ENCODE measurements at regions not wholly inside any gene's neighbourhood (a gene's known extent, or its start where the extent isn't known, plus 50 kb on each side); places are given as distances from the start of the nearest gene placed in this dataset.

DNA sequence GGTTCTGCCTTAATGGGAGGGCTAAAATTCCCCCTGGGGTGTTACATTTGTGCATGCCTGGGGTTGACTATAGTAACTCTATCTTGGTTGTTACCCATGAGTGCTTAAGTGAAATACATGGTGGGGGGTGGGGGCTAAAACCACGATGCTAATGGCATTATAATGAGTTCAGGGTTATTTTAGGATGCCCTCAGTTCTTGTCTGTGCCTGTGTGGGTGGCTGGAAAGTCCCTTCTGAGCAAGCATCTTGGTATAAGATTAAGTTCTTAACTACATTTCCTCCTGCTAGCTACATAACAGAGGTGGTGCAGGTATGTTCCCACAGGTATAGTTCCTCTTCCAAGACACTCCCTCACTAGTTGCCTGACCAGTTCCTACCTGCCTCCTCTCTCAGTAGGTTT, 822.3 kb downstream of the LRFN5 start:
- Histone ChIP-seq H3K36me3 (ENCODE audit: insufficient read depth) (no peaks in the 10 kb centered on the region), H3K9me2 (ENCODE audit: insufficient read depth) (no peaks in the 10 kb centered on the region), H3K4me1 (ENCODE audit: insufficient read depth) (no peaks in the 10 kb centered on the region), H3K4me3 (no peak overlapping the region), H3K27ac (ENCODE audit: low read depth) (no peak overlapping the region), H3F3A (replicated peaks; ENCODE audit: low read depth) (no peaks in the 10 kb centered on the region), H4K20me1 (replicated peaks; ENCODE audit: insufficient read depth) (no peaks in the 10 kb centered on the region), H3K79me2 (replicated peaks; ENCODE audit: insufficient read depth) (no peaks in the 10 kb centered on the region), H2AFZ (peak overlapping the region; percentile 50; the same call in 1 of the 2 replicates), H3K4me2 (no peak overlapping the region), H3K27me3 (ENCODE audit: insufficient read depth) (no peaks in the 10 kb centered on the region)
- Mint-ChIP-seq H3K4me3 (no peak overlapping the region), H3K27ac (no peak overlapping the region), H3K36me3 (ENCODE audit: low read depth) (peaks cover 5% of the 10 kb centered on the region; the same call in 1 of the 3 replicates), H3K9me3 (peaks cover 13% of the 10 kb centered on the region; the same call in 2 of the 3 replicates), H3K27me3 (ENCODE audit: insufficient read depth, low read depth, poor library complexity) (no peaks in the 10 kb centered on the region), H3K4me1 (no peaks in the 10 kb centered on the region)
- no peak for ATAC-seq
- TF ChIP-seq EZH2 (IDR thresholded peaks at IDR 0.05; ENCODE audit: low read depth, unreplicated experiment) (no peak), ZNF331 (CRISPR knock-in tag; IDR thresholded peaks at IDR 0.05; ENCODE audit: low read depth) (no peak), ZNF114 (CRISPR knock-in tag; IDR thresholded peaks at IDR 0.05) (no peak)
- TF ChIP-seq, protein P1, sequence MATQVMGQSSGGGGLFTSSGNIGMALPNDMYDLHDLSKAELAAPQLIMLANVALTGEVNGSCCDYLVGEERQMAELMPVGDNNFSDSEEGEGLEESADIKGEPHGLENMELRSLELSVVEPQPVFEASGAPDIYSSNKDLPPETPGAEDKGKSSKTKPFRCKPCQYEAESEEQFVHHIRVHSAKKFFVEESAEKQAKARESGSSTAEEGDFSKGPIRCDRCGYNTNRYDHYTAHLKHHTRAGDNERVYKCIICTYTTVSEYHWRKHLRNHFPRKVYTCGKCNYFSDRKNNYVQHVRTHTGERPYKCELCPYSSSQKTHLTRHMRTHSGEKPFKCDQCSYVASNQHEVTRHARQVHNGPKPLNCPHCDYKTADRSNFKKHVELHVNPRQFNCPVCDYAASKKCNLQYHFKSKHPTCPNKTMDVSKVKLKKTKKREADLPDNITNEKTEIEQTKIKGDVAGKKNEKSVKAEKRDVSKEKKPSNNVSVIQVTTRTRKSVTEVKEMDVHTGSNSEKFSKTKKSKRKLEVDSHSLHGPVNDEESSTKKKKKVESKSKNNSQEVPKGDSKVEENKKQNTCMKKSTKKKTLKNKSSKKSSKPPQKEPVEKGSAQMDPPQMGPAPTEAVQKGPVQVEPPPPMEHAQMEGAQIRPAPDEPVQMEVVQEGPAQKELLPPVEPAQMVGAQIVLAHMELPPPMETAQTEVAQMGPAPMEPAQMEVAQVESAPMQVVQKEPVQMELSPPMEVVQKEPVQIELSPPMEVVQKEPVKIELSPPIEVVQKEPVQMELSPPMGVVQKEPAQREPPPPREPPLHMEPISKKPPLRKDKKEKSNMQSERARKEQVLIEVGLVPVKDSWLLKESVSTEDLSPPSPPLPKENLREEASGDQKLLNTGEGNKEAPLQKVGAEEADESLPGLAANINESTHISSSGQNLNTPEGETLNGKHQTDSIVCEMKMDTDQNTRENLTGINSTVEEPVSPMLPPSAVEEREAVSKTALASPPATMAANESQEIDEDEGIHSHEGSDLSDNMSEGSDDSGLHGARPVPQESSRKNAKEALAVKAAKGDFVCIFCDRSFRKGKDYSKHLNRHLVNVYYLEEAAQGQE (IDR thresholded peaks at IDR 0.05; ENCODE audit: unreplicated experiment): no peak
- no peak for DNase-seq (ENCODE audit: low spot score)

DNA sequence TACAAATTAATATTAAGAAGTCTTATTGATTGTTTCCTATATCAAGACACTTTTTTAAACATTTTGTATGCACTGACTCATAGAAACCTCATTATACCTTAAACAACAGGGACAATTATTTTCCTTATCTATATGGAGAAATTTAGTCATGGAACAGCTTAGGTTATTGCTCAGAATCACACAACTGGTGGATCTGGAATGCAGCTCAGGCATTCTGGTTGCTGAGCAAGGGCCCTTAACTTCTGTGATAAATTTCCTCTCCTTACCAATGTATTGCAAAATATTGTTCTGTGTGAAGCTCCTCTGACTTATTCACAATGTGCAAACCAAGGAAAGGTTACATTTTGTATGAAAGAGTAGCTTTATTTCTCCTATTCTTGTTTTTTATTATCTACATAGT, 817.8 kb downstream of the LRFN5 start:
- Mint-ChIP-seq H3K27me3 (ENCODE audit: insufficient read depth, low read depth, poor library complexity) (no peaks in the 10 kb centered on the region), H3K9me3 (no peaks in the 10 kb centered on the region), H3K4me1 (no peaks in the 10 kb centered on the region), H3K4me3 (no peak overlapping the region), H3K27ac (no peak overlapping the region), H3K36me3 (ENCODE audit: low read depth) (no peaks in the 10 kb centered on the region)
- H3K27ac ChIP-seq (ENCODE audit: low read depth): no peak overlapping the region
- no peak overlapping the region for H3K4me2 ChIP-seq
- no peaks in the 10 kb centered on the region for H3K79me2 ChIP-seq (replicated peaks; ENCODE audit: insufficient read depth)
- H3K4me3 ChIP-seq: no peak overlapping the region
- H3K4me1 ChIP-seq (ENCODE audit: insufficient read depth): no peaks in the 10 kb centered on the region
- H2AFZ ChIP-seq: no peak overlapping the region
- H3F3A ChIP-seq (replicated peaks; ENCODE audit: low read depth): no peaks in the 10 kb centered on the region
- no peaks in the 10 kb centered on the region for H3K36me3 ChIP-seq (ENCODE audit: insufficient read depth)
- DNase-seq (ENCODE audit: low spot score): no peak
- H3K27me3 ChIP-seq (ENCODE audit: insufficient read depth): no peaks in the 10 kb centered on the region
- ATAC-seq: no peak
- H3K9me2 ChIP-seq (ENCODE audit: insufficient read depth): no peaks in the 10 kb centered on the region
- no peaks in the 10 kb centered on the region for H4K20me1 ChIP-seq (replicated peaks; ENCODE audit: insufficient read depth)
- no peak for TF ChIP-seq JUNB (IDR thresholded peaks at IDR 0.05; ENCODE audit: unreplicated experiment)
- no peak for TF ChIP-seq STAT1 (IDR thresholded peaks at IDR 0.05; ENCODE audit: unreplicated experiment)
- TF ChIP-seq, protein P2, sequence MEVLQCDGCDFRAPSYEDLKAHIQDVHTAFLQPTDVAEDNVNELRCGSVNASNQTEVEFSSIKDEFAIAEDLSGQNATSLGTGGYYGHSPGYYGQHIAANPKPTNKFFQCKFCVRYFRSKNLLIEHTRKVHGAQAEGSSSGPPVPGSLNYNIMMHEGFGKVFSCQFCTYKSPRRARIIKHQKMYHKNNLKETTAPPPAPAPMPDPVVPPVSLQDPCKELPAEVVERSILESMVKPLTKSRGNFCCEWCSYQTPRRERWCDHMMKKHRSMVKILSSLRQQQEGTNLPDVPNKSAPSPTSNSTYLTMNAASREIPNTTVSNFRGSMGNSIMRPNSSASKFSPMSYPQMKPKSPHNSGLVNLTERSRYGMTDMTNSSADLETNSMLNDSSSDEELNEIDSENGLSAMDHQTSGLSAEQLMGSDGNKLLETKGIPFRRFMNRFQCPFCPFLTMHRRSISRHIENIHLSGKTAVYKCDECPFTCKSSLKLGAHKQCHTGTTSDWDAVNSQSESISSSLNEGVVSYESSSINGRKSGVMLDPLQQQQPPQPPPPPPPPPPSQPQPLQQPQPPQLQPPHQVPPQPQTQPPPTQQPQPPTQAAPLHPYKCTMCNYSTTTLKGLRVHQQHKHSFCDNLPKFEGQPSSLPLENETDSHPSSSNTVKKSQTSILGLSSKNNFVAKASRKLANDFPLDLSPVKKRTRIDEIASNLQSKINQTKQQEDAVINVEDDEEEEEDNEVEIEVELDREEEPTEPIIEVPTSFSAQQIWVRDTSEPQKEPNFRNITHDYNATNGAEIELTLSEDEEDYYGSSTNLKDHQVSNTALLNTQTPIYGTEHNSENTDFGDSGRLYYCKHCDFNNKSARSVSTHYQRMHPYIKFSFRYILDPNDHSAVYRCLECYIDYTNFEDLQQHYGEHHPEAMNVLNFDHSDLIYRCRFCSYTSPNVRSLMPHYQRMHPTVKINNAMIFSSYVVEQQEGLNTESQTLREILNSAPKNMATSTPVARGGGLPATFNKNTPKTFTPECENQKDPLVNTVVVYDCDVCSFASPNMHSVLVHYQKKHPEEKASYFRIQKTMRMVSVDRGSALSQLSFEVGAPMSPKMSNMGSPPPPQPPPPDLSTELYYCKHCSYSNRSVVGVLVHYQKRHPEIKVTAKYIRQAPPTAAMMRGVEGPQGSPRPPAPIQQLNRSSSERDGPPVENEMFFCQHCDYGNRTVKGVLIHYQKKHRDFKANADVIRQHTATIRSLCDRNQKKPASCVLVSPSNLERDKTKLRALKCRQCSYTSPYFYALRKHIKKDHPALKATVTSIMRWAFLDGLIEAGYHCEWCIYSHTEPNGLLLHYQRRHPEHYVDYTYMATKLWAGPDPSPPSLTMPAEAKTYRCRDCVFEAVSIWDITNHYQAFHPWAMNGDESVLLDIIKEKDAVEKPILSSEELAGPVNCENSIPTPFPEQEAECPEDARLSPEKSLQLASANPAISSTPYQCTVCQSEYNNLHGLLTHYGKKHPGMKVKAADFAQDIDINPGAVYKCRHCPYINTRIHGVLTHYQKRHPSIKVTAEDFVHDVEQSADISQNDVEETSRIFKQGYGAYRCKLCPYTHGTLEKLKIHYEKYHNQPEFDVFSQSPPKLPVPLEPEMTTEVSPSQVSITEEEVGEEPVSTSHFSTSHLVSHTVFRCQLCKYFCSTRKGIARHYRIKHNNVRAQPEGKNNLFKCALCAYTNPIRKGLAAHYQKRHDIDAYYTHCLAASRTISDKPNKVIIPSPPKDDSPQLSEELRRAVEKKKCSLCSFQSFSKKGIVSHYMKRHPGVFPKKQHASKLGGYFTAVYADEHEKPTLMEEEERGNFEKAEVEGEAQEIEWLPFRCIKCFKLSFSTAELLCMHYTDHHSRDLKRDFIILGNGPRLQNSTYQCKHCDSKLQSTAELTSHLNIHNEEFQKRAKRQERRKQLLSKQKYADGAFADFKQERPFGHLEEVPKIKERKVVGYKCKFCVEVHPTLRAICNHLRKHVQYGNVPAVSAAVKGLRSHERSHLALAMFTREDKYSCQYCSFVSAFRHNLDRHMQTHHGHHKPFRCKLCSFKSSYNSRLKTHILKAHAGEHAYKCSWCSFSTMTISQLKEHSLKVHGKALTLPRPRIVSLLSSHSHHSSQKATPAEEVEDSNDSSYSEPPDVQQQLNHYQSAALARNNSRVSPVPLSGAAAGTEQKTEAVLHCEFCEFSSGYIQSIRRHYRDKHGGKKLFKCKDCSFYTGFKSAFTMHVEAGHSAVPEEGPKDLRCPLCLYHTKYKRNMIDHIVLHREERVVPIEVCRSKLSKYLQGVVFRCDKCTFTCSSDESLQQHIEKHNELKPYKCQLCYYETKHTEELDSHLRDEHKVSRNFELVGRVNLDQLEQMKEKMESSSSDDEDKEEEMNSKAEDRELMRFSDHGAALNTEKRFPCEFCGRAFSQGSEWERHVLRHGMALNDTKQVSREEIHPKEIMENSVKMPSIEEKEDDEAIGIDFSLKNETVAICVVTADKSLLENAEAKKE (CRISPR knock-in tag; IDR thresholded peaks at IDR 0.05): no peak
- TF ChIP-seq, protein P1 (IDR thresholded peaks at IDR 0.05; ENCODE audit: unreplicated experiment): no peak
- no peak for TF ChIP-seq POLR2AphosphoS5 (IDR thresholded peaks at IDR 0.05; ENCODE audit: low read depth)
- no peak for TF ChIP-seq ZNF114 (CRISPR knock-in tag; IDR thresholded peaks at IDR 0.05)
- no peak for TF ChIP-seq ZNF331 (CRISPR knock-in tag; IDR thresholded peaks at IDR 0.05; ENCODE audit: low read depth)
- no peak for TF ChIP-seq NANOG (IDR thresholded peaks at IDR 0.05; ENCODE audit: borderline replicate concordance)
- no peak for TF ChIP-seq EZH2 (IDR thresholded peaks at IDR 0.05; ENCODE audit: low read depth, unreplicated experiment)

All from GM23338 (cell line).